ENCODE measurements at regions not wholly inside any gene's neighbourhood (a gene's known extent, or its start where the extent isn't known, plus 50 kb on each side); places are given as distances from the start of the nearest gene placed in this dataset.

- ATAC-seq (ENCODE audit: low FRiP score) (no peak), DNase-seq (no peak)
- Histone ChIP-seq H3K4me1 (ENCODE audit: control insufficient read depth in 1 of 2, insufficient read depth in 2 of 2, low read length in 2 of 2) (peaks cover 0 to 2% of the 10 kb centered on the region in 2 donors), H3K9me3 (ENCODE audit: control insufficient read depth, low read length) (no peaks in the 10 kb centered on the region), H3K27ac (ENCODE audit: low read depth in 1 of 2, low read length in 2 of 2) (no peak overlapping the region), H3K4me3 (ENCODE audit: low read length in 2 of 2) (no peak overlapping the region), H3K27me3 (ENCODE audit: control insufficient read depth in 1 of 2, insufficient read depth in 2 of 2, low read length in 1 of 2) (no peaks in the 10 kb centered on the region), H3K36me3 (ENCODE audit: control insufficient read depth in 1 of 2, insufficient read depth in 2 of 2, low read length in 1 of 2) (no peaks in the 10 kb centered on the region)
- intact Hi-C loops (cut with DNase I) = no loop called here
- 90 to 92% methylated on average over 12 of the region's 12 CpGs for WGBS, 2 donors
Observed at GRCh38 chr21:34311561-34312330, 52.1 kb upstream of the KCNE2 start.

- intact Hi-C loops (cut with DNase I) = no loop called here
- Histone ChIP-seq H3K27me3 (ENCODE audit: control insufficient read depth in 1 of 2, insufficient read depth in 2 of 2, low read length in 1 of 2) (no peaks in the 10 kb centered on the region), H3K36me3 (ENCODE audit: control insufficient read depth in 1 of 2, insufficient read depth in 2 of 2, low read length in 1 of 2) (no peaks in the 10 kb centered on the region), H3K4me3 (ENCODE audit: low read length in 2 of 2) (no peak overlapping the region), H3K9me3 (ENCODE audit: control insufficient read depth, low read length) (no peaks in the 10 kb centered on the region), H3K27ac (ENCODE audit: low read depth in 1 of 2, low read length in 2 of 2) (no peak overlapping the region), H3K4me1 (ENCODE audit: control insufficient read depth in 1 of 2, insufficient read depth in 2 of 2, low read length in 2 of 2) (peaks cover 1 to 2% of the 10 kb centered on the region in 2 donors)
- 4 to 7% methylated on average over 1 of the region's 1 CpG for WGBS, 2 donors
- DNase-seq = no peak
- no peak for ATAC-seq (ENCODE audit: low FRiP score)
Observed at GRCh38 chr21:34313116-34313515, 50.7 kb upstream of the KCNE2 start.
